Endothelial cell of umbilical vein (primary cell): ENCODE measurements at regions not wholly inside any gene's neighbourhood (a gene's known extent, or its start where the extent isn't known, plus 50 kb on each side); places are given as distances from the start of the nearest gene placed in this dataset.

Source experiments
- BruUV-seq: library from RNA; stranded (reverse); fragments of 400-500 nt; replicated peaks from 2 replicates; lab custom pipeline; 2021; lab: Mats Ljungman, UMichigan
- CTCF ChIA-PET: fragments of 300-600, 350-600 bp; sonication (Branson Sonifier 250); formaldehyde crosslinking; loops from one replicate; lab custom pipeline; 2021; ENCODE audit warnings: antibody characterized with exemption, inconsistent platforms; lab: Charles Lee
- POLR2A ChIA-PET: fragments of 300-600, 350-600 bp; sonication (Branson Sonifier 250); formaldehyde crosslinking; loops from one replicate; lab custom pipeline; 2021; ENCODE audit warnings: antibody characterized with exemption, inconsistent platforms; lab: Charles Lee
- DNase-seq: peaks from one replicate; pipeline ENCODE4 v3.0.0-alpha.2; 2011; ENCODE audit warnings: low read depth, low spot score
- FAIRE-seq: peaks from 2 replicates; lab custom pipeline; 2011; peaks lifted over from hg19 to GRCh38; lab: Jason Lieb, UNC
- H2AFZ ChIP-seq: 2 replicates; pipeline ENCODE4 v1.6.0; 2012; ENCODE audit warnings: low read depth, low read length, control low read depth, inconsistent platforms
- H3K27ac ChIP-seq: 2 replicates; pipeline ENCODE4 v1.5.1; 2011; ENCODE audit warnings: low read depth, mild to moderate bottlenecking, control low read depth, low read length, moderate library complexity; ENCODE audit not compliant: insufficient read depth
- H3K27me3 ChIP-seq, 2 experiments: 2 replicates each; pipeline versions ENCODE4 v1.6.0 to v1.6.1; 2011; ENCODE audit warnings: low read length in 2 of 2, mixed read lengths in 1 of 2; ENCODE audit not compliant: control insufficient read depth in 2 of 2, insufficient read depth in 2 of 2
- H3K36me3 ChIP-seq, 2 experiments: 2 replicates in 1 of 2; 3 replicates in 1 of 2; pipeline ENCODE4 v1.5.1; 2011; ENCODE audit warnings: low read length in 2 of 2, mild to moderate bottlenecking in 1 of 2, moderate library complexity in 1 of 2; ENCODE audit not compliant: control insufficient read depth in 2 of 2, insufficient read depth in 2 of 2; ENCODE audit errors: extremely low read depth in 1 of 2
- H3K4me1 ChIP-seq: 3 replicates; pipeline ENCODE4 v1.5.1; 2011; ENCODE audit warnings: mild to moderate bottlenecking, low read length; ENCODE audit not compliant: control insufficient read depth, insufficient read depth; ENCODE audit errors: extremely low read depth
- H3K4me2 ChIP-seq: 2 replicates; pipeline ENCODE4 v1.6.1; 2011; ENCODE audit warnings: low read length, control low read depth, mixed read lengths; ENCODE audit not compliant: insufficient read depth
- H3K4me3 ChIP-seq, 3 experiments: fragments of 200-600 bp in 1 of 3; sonication (generic), shearing (Covaris generic) in 1 of 3; replicated peaks in 1 of 3; 2 replicates each; pipeline ENCODE4 v1.5.1; 2011 to 2016; ENCODE audit warnings: control low read depth in 3 of 3, low read length in 3 of 3, mild to moderate bottlenecking in 2 of 3, inconsistent platforms in 1 of 3, low read depth in 1 of 3, moderate library complexity in 1 of 3; ENCODE audit not compliant: insufficient read depth in 1 of 3
- H3K79me2 ChIP-seq: 2 replicates; pipeline ENCODE4 v1.6.0; 2012; ENCODE audit warnings: low read length, inconsistent platforms; ENCODE audit not compliant: control insufficient read depth, insufficient read depth
- H3K9ac ChIP-seq: replicated peaks from 2 replicates; pipeline ENCODE3; 2011; ENCODE audit warnings: low read length, control low read depth; ENCODE audit not compliant: insufficient read depth; ENCODE audit errors: extremely low read depth
- H3K9me1 ChIP-seq: replicated peaks from 3 replicates; pipeline ENCODE4 v1.6.0; 2011; ENCODE audit warnings: mild to moderate bottlenecking, low read length; ENCODE audit not compliant: control insufficient read depth, insufficient read depth; ENCODE audit errors: extremely low read depth
- H3K9me3 ChIP-seq: replicated peaks from 2 replicates; pipeline ENCODE4 v1.5.1; 2012; ENCODE audit warnings: low read length, inconsistent platforms; ENCODE audit not compliant: control insufficient read depth, insufficient read depth
- H4K20me1 ChIP-seq: replicated peaks from 2 replicates; pipeline ENCODE3; 2011; ENCODE audit warnings: mild to moderate bottlenecking, low read length; ENCODE audit not compliant: control insufficient read depth, insufficient read depth; ENCODE audit errors: extremely low read depth
- EZH2 ChIP-seq: IDR thresholded peaks from 2 replicates; pipeline ENCODE4 v1.6.1; 2012; ENCODE audit warnings: borderline replicate concordance, low read depth, mild to moderate bottlenecking, moderate library complexity, low read length, inconsistent platforms; ENCODE audit not compliant: severe bottlenecking
- FOS ChIP-seq: IDR thresholded peaks from 2 replicates; pipeline ENCODE4 v1.6.1; 2011; ENCODE audit warnings: mild to moderate bottlenecking, low read length, moderate library complexity, borderline replicate concordance; ENCODE audit not compliant: insufficient read depth
- GATA2 ChIP-seq: IDR thresholded peaks from 2 replicates; pipeline ENCODE4 v1.7.0; 2011; ENCODE audit warnings: low read depth, mild to moderate bottlenecking, moderate library complexity, mixed read lengths, low read length; ENCODE audit not compliant: insufficient read length, insufficient read depth
- JUN ChIP-seq: IDR thresholded peaks from 2 replicates; pipeline ENCODE4 v1.6.1; 2011; ENCODE audit warnings: borderline replicate concordance, low read depth; ENCODE audit not compliant: insufficient read length, insufficient read depth
- MYC ChIP-seq: IDR thresholded peaks from one replicate; pipeline ENCODE4 v1.6.1; 2011; ENCODE audit warnings: mild to moderate bottlenecking, low read depth, low read length
- POLR2A ChIP-seq: IDR thresholded peaks from 2 replicates; pipeline ENCODE4 v1.6.1; 2012; ENCODE audit warnings: low read depth, mild to moderate bottlenecking, control low read depth, low read length
- POLR2AphosphoS5 ChIP-seq: IDR thresholded peaks from 2 replicates; pipeline ENCODE4 v1.6.1; 2012; ENCODE audit warnings: low read depth, mild to moderate bottlenecking, control low read depth, low read length, moderate library complexity; ENCODE audit not compliant: insufficient read depth
- dilution Hi-C: fragments of 300-500 bp; cut with MboI; formaldehyde crosslinking; loops from one replicate; pipeline ENCODE4 v1.15.0; 2019; ENCODE audit warnings: low sequenced_read_pairs; ENCODE audit not compliant: extremely low pct_ligation_motif_present
- intact Hi-C: fragments of 100-400 bp; cut with micrococcal nuclease; formaldehyde crosslinking; loops from one replicate; pipeline ENCODE4 v1.10.0; 2022
- TF ChIP-seq, protein P1 (sequence below): IDR thresholded peaks from 2 replicates; pipeline ENCODE4 v1.6.1; 2011; ENCODE audit not compliant: insufficient read depth, insufficient read length
- TF ChIP-seq, protein P2 (sequence below), 2 donors: IDR thresholded peaks; 1 replicate in 1 of 2; 2 replicates in 1 of 2; pipeline ENCODE4 v1.5.1; 2011; ENCODE audit warnings: low read length in 2 of 2, mild to moderate bottlenecking in 2 of 2, moderate library complexity in 2 of 2, control low read depth in 1 of 2, inconsistent platforms in 1 of 2, low read depth in 1 of 2; ENCODE audit not compliant: insufficient read depth in 1 of 2; ENCODE audit errors: extremely low read depth in 1 of 2

DNA sequence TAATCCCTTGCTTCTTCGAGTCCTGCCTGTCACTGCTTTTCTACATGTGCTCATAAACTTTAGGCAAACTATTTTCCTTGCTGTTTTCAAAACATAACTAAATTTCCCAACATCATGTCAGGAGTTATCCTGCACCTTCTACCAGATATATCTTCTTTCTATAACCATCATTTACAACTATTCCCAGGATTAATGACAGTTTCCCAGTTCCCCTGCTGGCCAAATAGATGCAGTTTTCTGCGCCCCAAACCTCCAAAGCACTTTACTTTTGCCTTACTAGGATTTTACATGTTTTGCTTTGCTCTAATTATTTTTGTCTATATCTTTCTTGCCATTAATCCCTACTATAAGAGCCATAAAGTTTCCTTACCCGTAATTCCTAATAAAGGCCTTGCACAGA lies 122.5 kb downstream of the GLUL start:
- BruUV-seq = no TSS peak
- intact Hi-C loops (no loop called here), dilution Hi-C loops (no loop called here)
- no peak overlapping the region for H3K27ac ChIP-seq
- H3K9me1 ChIP-seq = no peaks in the 10 kb centered on the region
- DNase-seq = no peak
- ChIA-PET POLR2A (no interaction called here), CTCF (no interaction called here)
- no peak overlapping the region for H2AFZ ChIP-seq
- H3K9ac ChIP-seq = no peak overlapping the region
- H3K4me1 ChIP-seq = no peaks in the 10 kb centered on the region
- no peak for TF ChIP-seq MYC
- no peak for TF ChIP-seq POLR2A
- TF ChIP-seq EZH2 = no peak
- TF ChIP-seq, protein P1, sequence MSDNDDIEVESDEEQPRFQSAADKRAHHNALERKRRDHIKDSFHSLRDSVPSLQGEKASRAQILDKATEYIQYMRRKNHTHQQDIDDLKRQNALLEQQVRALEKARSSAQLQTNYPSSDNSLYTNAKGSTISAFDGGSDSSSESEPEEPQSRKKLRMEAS = no peak
- no peak for FAIRE-seq
- H3K79me2 ChIP-seq = no peaks in the 10 kb centered on the region
- no peaks in the 10 kb centered on the region for H3K27me3 ChIP-seq
- no peaks in the 10 kb centered on the region for H3K9me3 ChIP-seq
- no peak overlapping the region for H3K4me2 ChIP-seq
- no peaks in the 10 kb centered on the region for H4K20me1 ChIP-seq
- no peaks in the 10 kb centered on the region for H3K36me3 ChIP-seq
- H3K4me3 ChIP-seq = no peak overlapping the region

DNA sequence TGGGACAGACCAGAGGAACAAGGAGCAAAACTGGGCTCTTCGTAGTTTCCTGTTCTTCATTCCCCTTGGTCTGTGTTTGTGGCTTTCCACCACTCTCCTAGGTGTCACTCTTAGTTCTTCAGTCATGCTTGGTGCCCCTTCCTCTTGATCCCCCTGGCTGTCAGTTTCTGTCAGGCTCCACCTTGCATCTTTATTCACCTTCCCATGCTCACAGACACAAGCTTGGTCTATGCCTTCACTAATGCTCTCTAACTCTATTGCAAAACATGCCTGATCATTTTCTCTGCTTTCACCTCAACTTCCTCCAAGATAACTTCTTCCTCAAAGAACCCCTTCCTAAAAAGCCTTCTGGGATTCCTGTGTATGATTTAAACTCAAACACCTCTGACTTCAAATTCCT lies 122.9 kb downstream of the GLUL start:
- Histone ChIP-seq H3K27me3 (no peaks in the 10 kb centered on the region), H3K9ac (no peak overlapping the region), H3K9me3 (no peaks in the 10 kb centered on the region), H3K27ac (no peak overlapping the region), H3K9me1 (no peaks in the 10 kb centered on the region), H3K4me1 (no peaks in the 10 kb centered on the region), H3K4me3 (no peak overlapping the region), H2AFZ (no peak overlapping the region), H3K79me2 (no peaks in the 10 kb centered on the region), H4K20me1 (no peaks in the 10 kb centered on the region), H3K36me3 (no peaks in the 10 kb centered on the region), H3K4me2 (no peak overlapping the region)
- no TSS peak for BruUV-seq
- POLR2A ChIA-PET = no interaction called here
- CTCF ChIA-PET = no interaction called here
- FAIRE-seq = no peak
- no peak for DNase-seq
- TF ChIP-seq FOS (no peak), MYC (no peak), POLR2A (no peak), GATA2 (no peak), EZH2 (no peak), JUN (no peak), POLR2AphosphoS5 (no peak)
- TF ChIP-seq, protein P1 = no peak
- TF ChIP-seq, protein P2, sequence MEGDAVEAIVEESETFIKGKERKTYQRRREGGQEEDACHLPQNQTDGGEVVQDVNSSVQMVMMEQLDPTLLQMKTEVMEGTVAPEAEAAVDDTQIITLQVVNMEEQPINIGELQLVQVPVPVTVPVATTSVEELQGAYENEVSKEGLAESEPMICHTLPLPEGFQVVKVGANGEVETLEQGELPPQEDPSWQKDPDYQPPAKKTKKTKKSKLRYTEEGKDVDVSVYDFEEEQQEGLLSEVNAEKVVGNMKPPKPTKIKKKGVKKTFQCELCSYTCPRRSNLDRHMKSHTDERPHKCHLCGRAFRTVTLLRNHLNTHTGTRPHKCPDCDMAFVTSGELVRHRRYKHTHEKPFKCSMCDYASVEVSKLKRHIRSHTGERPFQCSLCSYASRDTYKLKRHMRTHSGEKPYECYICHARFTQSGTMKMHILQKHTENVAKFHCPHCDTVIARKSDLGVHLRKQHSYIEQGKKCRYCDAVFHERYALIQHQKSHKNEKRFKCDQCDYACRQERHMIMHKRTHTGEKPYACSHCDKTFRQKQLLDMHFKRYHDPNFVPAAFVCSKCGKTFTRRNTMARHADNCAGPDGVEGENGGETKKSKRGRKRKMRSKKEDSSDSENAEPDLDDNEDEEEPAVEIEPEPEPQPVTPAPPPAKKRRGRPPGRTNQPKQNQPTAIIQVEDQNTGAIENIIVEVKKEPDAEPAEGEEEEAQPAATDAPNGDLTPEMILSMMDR (IDR thresholded peaks at IDR 0.05; ENCODE audit: extremely low read depth in 1 of 2, insufficient read depth in 1 of 2, low read depth in 1 of 2, low read length in 2 of 2) = no peak
- dilution Hi-C loops (no loop called here), intact Hi-C loops (no loop called here)
